Tibial artery (tissue), 4 donors: ENCODE measurements at regions not wholly inside any gene's neighbourhood (a gene's known extent, or its start where the extent isn't known, plus 50 kb on each side); places are given as distances from the start of the nearest gene placed in this dataset.

ENCODE experiments used
- DNase-seq, 2 donors: peaks; one replicate each; pipeline ENCODE4 v3.0.0-alpha.2; 2019
- H3K27ac ChIP-seq, 2 donors: fragments of 200-600 bp; sonication (generic) in 1 of 2; 1 replicate in 1 of 2; 2 replicates in 1 of 2; pipeline ENCODE4 v1.5.1; 2018 to 2019; ENCODE audit warnings: mild to moderate bottlenecking in 1 of 2
- H3K27me3 ChIP-seq, 2 donors: fragments of 200-600 bp; sonication (generic) in 1 of 2; one replicate each; pipeline versions ENCODE4 v1.5.1 to v1.6.0; 2016 to 2019
- H3K36me3 ChIP-seq, 3 donors: fragments of 200-600 bp; sonication (generic) in 2 of 3; one replicate each; pipeline ENCODE4 v1.5.1; 2016 to 2019; ENCODE audit warnings: mild to moderate bottlenecking in 2 of 3
- H3K4me1 ChIP-seq, 4 donors: fragments of 200-600 bp; sonication (generic) in 2 of 4; 1 replicate in 3 of 4; 2 replicates in 1 of 4; pipeline ENCODE4 v1.5.1; 2016 to 2019
- H3K4me3 ChIP-seq, 2 donors: fragments of 200-600 bp; sonication (generic) in 1 of 2; 1 replicate in 1 of 2; 2 replicates in 1 of 2; pipeline ENCODE4 v1.5.1; 2018 to 2019; ENCODE audit warnings: mild to moderate bottlenecking in 2 of 2
- H3K9me3 ChIP-seq, 3 donors: fragments of 200-600 bp; sonication (generic) in 1 of 3; one replicate each; pipeline ENCODE4 v1.5.1; 2016 to 2019
- CTCF ChIP-seq, 2 experiments: fragments of 200-600 bp in 1 of 2; fragments of 450-650 bp in 1 of 2; IDR thresholded peaks; one replicate each; pipeline ENCODE4 v1.5.1; 2017 to 2019; ENCODE audit warnings: antibody characterized with exemption in 2 of 2, mild to moderate bottlenecking in 1 of 2, moderate library complexity in 1 of 2
- intact Hi-C: fragments of 100-400 bp; cut with DNase I; formaldehyde crosslinking; loops from one replicate; pipeline ENCODE4 v1.15.0; 2023; ENCODE audit warnings: low total_unique reads

- no peaks in the 10 kb centered on the region for H3K36me3 ChIP-seq
- intact Hi-C loops: no loop called here
Observed at GRCh38 chr1:209439828-209440227, 143.7 kb upstream of the CAMK1G start.

GRCh38 chr1:209443361-209443931 is 140.1 kb upstream of the CAMK1G start:
- Histone ChIP-seq H3K4me3 (no peak overlapping the region), H3K9me3 (peaks cover 0 to 8% (median 0%) of the 10 kb centered on the region in 3 donors), H3K4me1 (no peaks in the 10 kb centered on the region), H3K27ac (no peak overlapping the region), H3K36me3 (no peaks in the 10 kb centered on the region), H3K27me3 (no peaks in the 10 kb centered on the region)
- no peak for DNase-seq
- TF ChIP-seq CTCF (IDR thresholded peaks at IDR 0.05): no peak
- intact Hi-C loops: no loop called here

More at GRCh38 chr1:209439828-209440227, 143.7 kb upstream of the CAMK1G start:
- Histone ChIP-seq H3K4me3 (no peak overlapping the region), H3K9me3 (peaks cover 0 to 8% (median 0%) of the 10 kb centered on the region in 3 donors), H3K4me1 (no peaks in the 10 kb centered on the region), H3K27me3 (no peaks in the 10 kb centered on the region), H3K27ac (no peak overlapping the region)
- DNase-seq: no peak
- no peak for TF ChIP-seq CTCF (IDR thresholded peaks at IDR 0.05)

- H3K4me3 ChIP-seq: no peak overlapping the region
- intact Hi-C loops: no loop called here
- no peaks in the 10 kb centered on the region for H3K4me1 ChIP-seq
- no peaks in the 10 kb centered on the region for H3K36me3 ChIP-seq
- H3K9me3 ChIP-seq: peaks cover 0 to 8% (median 0%) of the 10 kb centered on the region in 3 donors
- H3K27ac ChIP-seq: no peak overlapping the region
- DNase-seq: no peak
- TF ChIP-seq CTCF (IDR thresholded peaks at IDR 0.05): no peak
- H3K27me3 ChIP-seq: no peaks in the 10 kb centered on the region
Observed at GRCh38 chr1:209443975-209444651, 139.4 kb upstream of the CAMK1G start.

GRCh38 chr1:209444961-209445360 is 138.6 kb upstream of the CAMK1G start:
- DNase-seq: no peak
- H3K27me3 ChIP-seq: no peaks in the 10 kb centered on the region
- no peaks in the 10 kb centered on the region for H3K4me1 ChIP-seq
- peaks cover 0 to 2% (median 0%) of the 10 kb centered on the region in 3 donors for H3K9me3 ChIP-seq
- H3K27ac ChIP-seq: no peak overlapping the region
- intact Hi-C loops: no loop called here
- no peaks in the 10 kb centered on the region for H3K36me3 ChIP-seq
- no peak overlapping the region for H3K4me3 ChIP-seq
- no peak for TF ChIP-seq CTCF (IDR thresholded peaks at IDR 0.05)

GRCh38 chr1:209445576-209445975 is 137.9 kb upstream of the CAMK1G start:
- no peak for TF ChIP-seq CTCF (IDR thresholded peaks at IDR 0.05)
- intact Hi-C loops: no loop called here
- DNase-seq: no peak
- Histone ChIP-seq H3K4me3 (no peak overlapping the region), H3K27me3 (no peaks in the 10 kb centered on the region), H3K4me1 (no peaks in the 10 kb centered on the region), H3K9me3 (no peaks in the 10 kb centered on the region), H3K36me3 (no peaks in the 10 kb centered on the region), H3K27ac (no peak overlapping the region)
